ENCODE measurements at regions not wholly inside any gene's neighbourhood (a gene's known extent, or its start where the extent isn't known, plus 50 kb on each side); places are given as distances from the start of the nearest gene placed in this dataset.

DNA sequence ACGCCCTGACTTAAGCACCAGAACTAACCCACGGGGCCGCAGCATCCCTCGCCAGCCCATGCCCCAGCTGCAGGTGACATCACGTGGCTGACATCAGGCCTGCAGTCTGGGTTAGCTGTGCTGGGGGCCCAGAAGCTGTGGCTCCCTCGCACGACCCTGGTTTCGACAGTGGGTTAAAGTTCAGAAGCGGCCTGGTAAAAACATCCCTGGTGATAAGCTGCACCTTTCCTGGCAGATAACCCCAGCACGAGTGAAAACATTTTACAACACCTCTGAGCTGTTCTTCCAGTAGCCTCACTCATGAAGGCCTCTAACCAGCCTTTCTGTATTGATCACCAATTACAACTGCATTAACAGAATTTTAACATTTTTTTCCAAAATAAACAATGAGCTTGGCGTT lies 136.4 kb upstream of the RREB1 start (continued):
- TF ChIP-seq JUND (IDR thresholded peaks at IDR 0.05; ENCODE audit: borderline replicate concordance, low read depth, low read length) (0 out of 2 replicates have a peak, but pooled peaks have one; percentile 7), JUND (tag; IDR thresholded peaks at IDR 0.05; ENCODE audit: borderline replicate concordance, low read depth, low read length) (no peak), CBFA2T3 (IDR thresholded peaks at IDR 0.05) (peak; percentile 62), HMBOX1 (IDR thresholded peaks at IDR 0.05) (0 out of 2 replicates have a peak, but pooled peaks have one; percentile 21), TCF3 (CRISPR knock-in tag; IDR thresholded peaks at IDR 0.05) (peak; percentile 31), TBL1XR1 (IDR thresholded peaks at IDR 0.05; ENCODE audit: low read length in 2 of 2) (0 out of 4 replicates have a peak, but pooled peaks of 1 of the 2 experiments have one; percentile 17), EP300 (IDR thresholded peaks at IDR 0.05; ENCODE audit: low read length) (0 out of 2 replicates have a peak, but pooled peaks have one; percentile 41), SMARCB1 (IDR thresholded peaks at IDR 0.05; ENCODE audit: insufficient read length, low read depth) (no peak)

DNA sequence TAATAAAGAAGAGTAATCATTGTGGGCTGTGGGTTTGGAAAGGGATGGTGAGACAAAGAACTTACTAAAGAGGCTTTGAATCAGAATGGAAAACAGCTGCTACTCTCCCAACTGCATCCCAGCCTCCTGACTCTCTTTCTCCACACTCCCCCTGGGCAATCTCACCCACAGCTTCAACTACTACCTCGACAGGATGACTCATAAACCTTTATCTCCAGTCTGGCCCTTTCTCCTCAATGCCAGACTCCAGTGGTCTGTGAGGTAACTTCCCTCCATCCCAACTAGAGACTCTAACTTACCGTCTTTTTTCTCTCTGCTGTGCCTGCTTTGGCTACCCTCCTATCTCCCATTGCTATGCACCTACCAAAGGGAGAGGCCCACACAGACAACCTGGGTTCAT lies 135.3 kb upstream of the RREB1 start:
- peak; percentile 57 to 73 (median 65) for DNase-seq (ENCODE audit: extremely low read depth in 1 of 4, low spot score in 3 of 4)
- peaks cover 36 to 57% of the 10 kb centered on the region in 2 experiments for H3K4me1 ChIP-seq (replicated peaks in 1 of 2; ENCODE audit: control insufficient read depth in 2 of 2, insufficient read depth in 2 of 2, low read length in 2 of 2)
- no peaks in the 10 kb centered on the region for H3K36me3 ChIP-seq (ENCODE audit: control insufficient read depth, insufficient read depth, low read length)
- FAIRE-seq = peak; percentile 72
- in situ Hi-C loops (cut with MboI) = no loop called here
- H3K9ac ChIP-seq (ENCODE audit: insufficient read depth in 1 of 2, low read depth in 2 of 2, low read length in 2 of 2) = no peak overlapping the region
- no peak overlapping the region for H3K27ac ChIP-seq (ENCODE audit: extremely low read depth, low read depth, low read length)
- H3K4me3 ChIP-seq = no peak overlapping the region
- H3K79me2 ChIP-seq (ENCODE audit: control insufficient read depth, insufficient read depth, low read length) = no peaks in the 10 kb centered on the region
- no peaks in the 10 kb centered on the region for H3K9me1 ChIP-seq (ENCODE audit: control insufficient read depth, insufficient read depth, low read length)
- CTCF ChIA-PET (ENCODE audit: low intra/inter-chr PET ratio) = no interaction called here
- H3K9me3 ChIP-seq (replicated peaks; ENCODE audit: control insufficient read depth, insufficient read depth, low read depth, low read length) = no peaks in the 10 kb centered on the region
- H3K27me3 ChIP-seq (ENCODE audit: control insufficient read depth in 2 of 2, insufficient read depth in 2 of 2, low read length in 2 of 2) = no peaks in the 10 kb centered on the region
- peak overlapping the region; percentile 34; the same call in 1 of the 2 replicates for H2AFZ ChIP-seq (ENCODE audit: low read depth, low read length)
- POLR2A ChIA-PET = interaction anchor here (0.9 to 1.7 kb wide), 3 partner anchors 9 to 36 kb away, joined by 3 to 8 read pairs (median 3); no protein-coding TSS in a partner anchor
- BruUV-seq (replicated peaks) = no TSS peak
- H4K20me1 ChIP-seq (replicated peaks; ENCODE audit: control insufficient read depth, insufficient read depth, low read length) = no peaks in the 10 kb centered on the region
- ATAC-seq = peak; percentile 58
- intact Hi-C loops (cut with micrococcal nuclease) = no loop called here
- no peak overlapping the region; the same call in 1 of the 2 replicates for H3K4me2 ChIP-seq (ENCODE audit: insufficient read depth, low read length)
- 0% methylated on average over 2 of the region's 2 CpGs for WGBS (ENCODE audit: insufficient coverage, low coverage, missing lambda C conversion rate)
- TF ChIP-seq SMARCA4 (IDR thresholded peaks at IDR 0.05) = peak; percentile 94
- no peak for TF ChIP-seq ZNF316 (IDR thresholded peaks at IDR 0.05)
- no peak for TF ChIP-seq MIER1 (IDR thresholded peaks at IDR 0.05; ENCODE audit: low read depth)
- TF ChIP-seq CBFA2T3 (IDR thresholded peaks at IDR 0.05) = peak; percentile 65
- peak; percentile 73 for TF ChIP-seq ZNF592 (IDR thresholded peaks at IDR 0.05)
- no peak for TF ChIP-seq HDAC8 (tag; IDR thresholded peaks at IDR 0.05)
- no peak for TF ChIP-seq PHF8 (IDR thresholded peaks at IDR 0.05; ENCODE audit: borderline replicate concordance, low read length)
- peak; percentile 75 for TF ChIP-seq EHMT2 (IDR thresholded peaks at IDR 0.05)
- TF ChIP-seq ARID1B (IDR thresholded peaks at IDR 0.05) = peak; percentile 89
- TF ChIP-seq SLC30A9 (CRISPR knock-in tag; IDR thresholded peaks at IDR 0.05) = no peak
- TF ChIP-seq ATF7 (IDR thresholded peaks at IDR 0.05) = peak; percentile 38; the same call in 1 of the 2 replicates
- TF ChIP-seq CBFB (CRISPR knock-in tag; IDR thresholded peaks at IDR 0.05) = no peak
- TF ChIP-seq MTA3 (IDR thresholded peaks at IDR 0.05; ENCODE audit: borderline replicate concordance) = 0 out of 2 replicates have a peak, but pooled peaks have one; percentile 30

Measured in K562 (cell line).